Activated CD4-positive, alpha-beta T cell treated with anti-CD3 and anti-CD28 coated beads for 24 hours (primary cell): ENCODE measurements at regions not wholly inside any gene's neighbourhood (a gene's known extent, or its start where the extent isn't known, plus 50 kb on each side); places are given as distances from the start of the nearest gene placed in this dataset.
A peak's percentile ranks its signal among the peaks of the same experiment; 100 is the strongest.

Experiments used
- DNase-seq, 2 donors: peaks; one replicate each; pipeline ENCODE4 v3.0.0-alpha.2; 2020; ENCODE audit warnings: low read depth in 2 of 2

GRCh38 chr1:221462345-221462744 is 279.5 kb downstream of the DUSP10 start:
- DNase-seq: no peak

GRCh38 chr1:221468546-221468945 is 273.3 kb downstream of the DUSP10 start:
- no peak for DNase-seq

GRCh38 chr1:221469476-221469875 is 272.4 kb downstream of the DUSP10 start:
- no peak for DNase-seq

- DNase-seq: no peak
Observed at GRCh38 chr1:221470000-221470698, 271.7 kb downstream of the DUSP10 start.

DNA sequence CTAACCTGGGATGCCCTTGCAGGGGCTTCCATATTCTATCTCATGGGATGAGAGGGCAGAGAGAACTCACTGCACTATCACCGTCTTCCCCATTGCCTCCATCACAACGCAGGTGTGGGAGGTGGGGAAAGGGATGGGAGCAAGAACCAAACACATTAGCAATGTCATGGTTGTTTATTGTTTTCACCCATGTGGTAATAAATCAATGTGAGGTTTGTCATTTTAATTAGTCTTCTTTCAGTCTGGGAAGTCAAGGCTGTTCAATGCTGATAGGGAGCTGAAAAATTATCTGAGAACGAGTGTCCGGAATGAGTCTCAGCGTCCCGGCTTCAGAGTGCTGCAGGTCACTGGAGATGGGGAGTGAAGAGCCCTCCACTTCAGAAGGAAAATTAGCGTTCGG is 268.5 kb downstream of the DUSP10 start:
- DNase-seq: no peak

GRCh38 chr1:221477252-221477651 is 264.6 kb downstream of the DUSP10 start:
- no peak for DNase-seq

DNA sequence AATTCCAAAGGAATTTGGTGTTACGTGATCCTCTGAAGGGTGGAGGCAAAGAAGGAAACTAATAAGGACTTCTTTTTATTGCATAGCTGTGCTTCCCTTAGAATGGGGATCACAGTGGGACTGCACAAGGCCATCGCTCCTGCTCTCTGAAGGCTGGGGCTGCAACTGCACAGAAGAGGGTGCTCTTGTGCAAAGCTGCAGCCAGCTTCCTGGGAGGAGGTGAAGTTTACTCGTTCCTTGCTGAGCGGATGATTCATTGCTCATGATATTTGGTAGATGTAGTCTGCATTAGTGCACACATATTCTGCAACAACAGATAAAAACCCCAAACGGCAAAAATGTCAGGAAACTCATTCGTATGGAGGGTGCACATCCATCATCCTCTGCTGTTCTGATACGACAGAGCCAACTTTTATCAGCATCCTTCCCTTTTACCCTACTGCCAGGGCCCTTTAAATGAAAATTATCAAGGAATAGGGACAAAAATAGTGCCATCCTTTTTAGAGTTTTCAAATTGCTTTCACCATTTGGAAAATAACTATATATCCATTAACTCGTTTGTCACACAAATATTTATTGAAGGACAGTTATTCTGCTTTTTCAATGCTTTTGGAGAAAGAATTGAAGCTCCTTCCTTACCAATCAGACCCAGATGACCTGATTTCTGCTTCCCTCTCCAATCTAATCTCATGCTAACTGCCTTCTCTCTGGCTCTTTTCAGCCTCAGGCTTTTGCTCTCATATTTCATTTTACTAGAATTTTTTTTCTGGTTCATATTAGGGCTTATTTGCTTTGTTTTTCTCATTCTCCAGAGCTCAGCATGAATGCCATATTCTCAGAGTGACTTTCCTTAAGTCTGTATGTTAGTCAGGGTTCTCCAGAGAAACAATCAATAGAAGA is 263.6 kb downstream of the DUSP10 start:
- DNase-seq: peak; percentile 12 to 40

- DNase-seq: no peak
Observed at GRCh38 chr1:221487781-221488524, 253.9 kb downstream of the DUSP10 start.

GRCh38 chr1:221488550-221488949 is 253.3 kb downstream of the DUSP10 start:
- DNase-seq: no peak

DNA sequence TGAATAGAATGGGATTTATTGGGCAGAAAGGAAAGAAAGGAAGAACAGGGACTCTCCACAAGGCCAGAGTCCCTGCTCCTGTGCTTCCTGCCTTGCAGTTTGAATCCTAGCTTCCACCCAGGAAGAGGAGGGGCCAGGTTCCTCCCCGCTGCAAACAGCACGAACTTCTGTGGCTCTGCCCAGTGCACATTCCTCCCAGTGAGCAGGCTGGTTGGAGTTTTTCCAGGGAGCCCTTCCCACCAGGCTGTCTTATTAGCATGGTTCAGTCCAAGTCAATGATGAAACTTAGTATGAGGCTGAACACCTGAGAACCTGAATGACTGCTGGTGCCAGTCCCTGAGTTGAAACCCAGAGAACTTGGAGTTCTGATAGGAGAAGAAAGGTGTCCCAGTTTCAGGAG is 247.2 kb downstream of the DUSP10 start:
- no peak for DNase-seq

DNA sequence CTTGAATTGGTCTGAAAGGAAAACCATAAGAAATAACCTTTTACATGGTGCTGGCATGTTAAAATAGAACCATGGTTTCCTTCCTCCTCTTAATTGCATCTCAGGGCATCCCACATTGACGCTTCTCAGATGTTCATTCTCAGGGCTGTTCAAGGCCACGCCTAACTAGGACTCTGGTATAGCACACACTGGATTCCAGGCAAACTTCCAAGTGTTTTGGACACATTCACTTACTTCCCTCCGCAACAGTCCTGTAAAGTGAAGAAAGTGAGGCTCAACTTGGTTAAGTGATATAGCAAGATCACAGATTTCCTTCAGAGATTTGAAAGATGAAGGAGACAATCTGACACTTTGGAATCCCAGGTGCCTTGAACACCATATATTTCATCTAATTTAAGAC is 244.8 kb downstream of the DUSP10 start:
- DNase-seq: no peak

DNA sequence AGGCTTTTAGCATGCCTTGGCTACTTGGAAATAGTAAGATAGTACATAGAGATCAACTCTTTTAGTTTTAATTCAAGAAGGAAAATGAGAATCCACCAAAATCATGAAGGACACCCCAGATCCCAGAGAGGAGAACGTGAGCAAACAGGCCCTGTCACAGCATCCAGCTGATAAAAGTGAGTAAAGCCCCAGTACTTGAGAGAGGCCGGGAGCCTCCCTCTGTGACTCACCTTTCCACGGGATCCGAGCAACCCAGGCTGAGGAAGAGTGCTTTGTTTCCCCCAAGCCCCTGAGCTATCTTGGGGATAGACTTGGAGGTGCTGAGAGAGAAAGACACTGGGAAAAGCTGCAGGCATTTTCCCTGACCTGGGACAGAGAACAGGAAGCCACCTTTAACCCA is 238.6 kb downstream of the DUSP10 start:
- no peak for DNase-seq

DNA sequence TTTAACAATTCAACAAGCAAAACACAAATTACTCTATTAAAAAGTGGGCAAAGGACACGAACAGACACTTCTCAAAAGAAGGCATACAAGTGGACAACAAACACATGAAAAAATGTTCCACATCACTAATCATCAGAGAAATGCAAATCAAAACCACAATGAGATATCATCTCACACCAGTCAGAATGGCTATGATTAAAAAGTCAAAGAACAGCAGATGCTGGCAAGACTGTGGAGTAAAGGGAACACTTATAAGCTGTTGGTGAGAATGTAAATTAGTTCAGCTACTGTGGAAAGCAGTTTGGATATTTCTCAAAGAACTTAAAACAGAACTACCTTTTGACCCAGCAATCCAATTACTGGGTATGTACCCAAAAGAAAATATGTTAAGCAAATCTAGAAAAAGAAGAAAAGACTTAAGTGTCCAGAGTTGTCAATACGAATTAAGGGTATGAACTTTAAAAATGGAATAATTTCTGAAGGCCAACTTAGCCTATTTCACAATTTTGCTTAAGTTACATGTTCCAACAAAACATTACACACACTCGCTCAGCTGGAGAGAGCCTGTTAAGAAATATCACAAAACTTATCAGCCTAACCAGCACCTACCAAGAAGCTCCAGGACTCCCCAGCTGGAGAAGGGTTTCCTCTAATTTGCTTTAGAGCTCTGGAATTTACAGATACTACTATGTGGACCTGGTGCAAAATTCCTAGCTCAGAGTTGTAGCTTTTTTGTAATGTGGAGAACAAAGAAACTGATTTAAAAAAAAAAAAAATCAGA is 232.1 kb downstream of the DUSP10 start:
- DNase-seq: no peak

DNA sequence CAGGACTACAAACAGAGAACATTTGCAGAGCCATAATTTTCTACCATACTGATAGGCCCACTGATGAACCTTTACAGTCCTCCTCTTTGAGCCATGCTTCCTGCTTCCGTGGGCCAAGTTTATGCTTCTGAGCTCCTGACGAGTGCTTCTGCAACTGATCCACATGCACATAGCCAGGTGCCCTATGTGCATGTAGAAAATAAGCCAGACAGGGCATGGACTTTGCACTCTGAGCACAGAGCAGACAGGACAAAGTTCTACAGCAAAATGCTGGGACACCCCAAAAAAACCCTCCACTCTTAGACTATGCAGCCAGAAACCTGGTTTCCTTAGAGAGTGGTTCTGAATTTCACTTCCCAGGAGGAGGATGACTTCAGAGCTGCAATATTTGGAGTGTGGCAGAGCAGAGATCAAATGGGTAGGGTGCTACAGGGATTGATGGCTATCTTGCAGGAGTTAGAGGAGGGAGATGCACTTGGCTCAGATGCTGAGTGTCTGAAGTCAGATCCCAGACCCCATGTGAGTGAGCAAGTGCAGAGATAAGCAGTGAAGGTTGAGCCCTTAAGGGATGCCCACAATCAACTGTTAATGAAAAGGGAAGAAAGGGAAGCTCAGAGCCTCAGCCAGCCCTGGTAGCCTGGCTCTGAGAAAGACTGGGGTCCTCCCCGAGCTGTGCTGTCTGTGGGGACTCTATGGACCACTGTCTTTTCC is 230.9 kb downstream of the DUSP10 start:
- no peak for DNase-seq

- DNase-seq: no peak
Observed at GRCh38 chr1:221511797-221512196, 230.1 kb downstream of the DUSP10 start.

DNA sequence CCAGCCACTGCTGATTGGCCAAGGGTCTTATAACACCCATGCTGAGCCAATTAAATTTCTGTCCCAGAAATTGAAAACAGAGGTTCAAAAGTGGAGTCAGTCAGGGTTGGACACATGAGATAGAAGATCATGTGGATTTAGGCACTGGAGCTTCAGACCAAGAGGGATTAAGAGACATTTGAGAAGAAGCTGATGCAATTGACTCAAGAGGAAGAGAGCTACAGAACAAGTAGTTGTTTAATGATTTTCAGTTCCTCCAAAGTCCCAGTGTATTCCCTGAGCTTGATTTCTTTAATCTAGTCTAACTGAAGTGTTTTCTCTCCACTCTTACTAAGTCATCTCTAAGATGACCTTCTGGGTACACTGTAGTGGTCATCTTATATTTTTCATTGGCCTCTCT is 227.1 kb downstream of the DUSP10 start:
- DNase-seq: no peak

DNA sequence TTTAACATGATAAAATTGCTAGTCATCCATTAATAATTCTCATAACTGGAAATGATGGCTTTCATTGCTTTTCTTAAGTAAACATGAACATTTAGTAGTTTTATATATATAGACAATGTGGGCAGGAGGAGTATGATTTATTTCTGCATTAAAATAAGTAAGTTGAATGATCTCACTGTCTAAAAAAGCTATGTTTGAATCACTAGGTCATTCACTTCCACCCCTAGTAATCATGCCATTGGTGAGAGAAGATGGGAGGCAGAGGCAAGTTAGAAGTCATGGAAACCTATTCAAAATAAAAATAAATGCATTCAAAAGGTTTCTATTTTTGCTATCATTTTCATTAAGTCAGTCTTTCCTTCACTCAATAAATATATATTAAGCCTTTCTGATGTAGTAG is 226.4 kb downstream of the DUSP10 start:
- DNase-seq: no peak

- no peak for DNase-seq
Observed at GRCh38 chr1:221517961-221518360, 223.9 kb downstream of the DUSP10 start.

- no peak for DNase-seq
Observed at GRCh38 chr1:221520250-221520649, 221.6 kb downstream of the DUSP10 start.

- DNase-seq: no peak
Observed at GRCh38 chr1:221521686-221522085, 220.2 kb downstream of the DUSP10 start.

DNA sequence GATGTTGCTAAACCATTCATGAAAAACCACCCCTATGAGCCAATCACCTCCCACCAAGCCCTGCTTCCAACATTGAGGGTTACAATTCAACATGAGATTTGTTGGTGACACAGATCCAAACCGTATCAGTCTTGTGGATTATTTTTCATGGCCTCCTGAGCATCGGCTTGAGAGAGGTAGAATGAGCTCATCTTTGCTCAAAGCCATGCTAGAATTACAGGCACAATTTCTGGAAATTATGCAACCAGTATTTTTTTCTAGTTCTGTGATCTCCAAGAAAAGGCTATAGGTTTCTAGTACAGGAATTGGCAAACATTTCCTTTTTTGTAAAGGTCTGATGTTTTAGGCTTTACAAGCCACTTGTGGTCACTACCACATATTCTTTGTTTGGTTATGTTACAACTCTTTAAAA is 219.4 kb downstream of the DUSP10 start:
- DNase-seq: no peak
